HEK293 (cell line): ENCODE measurements at regions not wholly inside any gene's neighbourhood (a gene's known extent, or its start where the extent isn't known, plus 50 kb on each side); places are given as distances from the start of the nearest gene placed in this dataset.

Experiments used
- ATF2 ChIP-seq: fragments of 450-650 bp; formaldehyde crosslinking; IDR thresholded peaks from 2 replicates; pipeline ENCODE4 v1.5.1; 2016; ENCODE audit warnings: missing biosample characterization, missing genetic modification characterization, low read depth
- CTCF ChIP-seq: fragments of 450-650 bp; formaldehyde crosslinking; IDR thresholded peaks from 2 replicates; pipeline ENCODE4 v1.5.1; 2016; ENCODE audit warnings: missing biosample characterization, missing genetic modification characterization
- GLI4 ChIP-seq: fragments of 450-650 bp; formaldehyde crosslinking; IDR thresholded peaks from 2 replicates; pipeline ENCODE4 v1.5.1; 2016; ENCODE audit warnings: missing biosample characterization, missing genetic modification characterization
- TCF7L2 ChIP-seq: IDR thresholded peaks from 2 replicates; pipeline ENCODE4 v1.6.1; 2011; ENCODE audit warnings: low read depth, mild to moderate bottlenecking, inconsistent platforms, low read length, moderate library complexity, borderline replicate concordance
- YY1 ChIP-seq: fragments of 450-650 bp; formaldehyde crosslinking; IDR thresholded peaks from 2 replicates; pipeline ENCODE4 v1.5.1; 2018; ENCODE audit warnings: missing biosample characterization, missing genetic modification characterization
- ZBTB8A ChIP-seq: fragments of 450-650 bp; formaldehyde crosslinking; IDR thresholded peaks from 2 replicates; pipeline ENCODE4 v1.5.1; 2016; ENCODE audit warnings: missing biosample characterization, missing genetic modification characterization
- ZNF10 ChIP-seq: fragments of 450-650 bp; formaldehyde crosslinking; IDR thresholded peaks from 2 replicates; pipeline ENCODE4 v1.5.1; 2017; ENCODE audit warnings: missing biosample characterization, missing genetic modification characterization
- ZNF121 ChIP-seq: fragments of 450-650 bp; formaldehyde crosslinking; IDR thresholded peaks from 2 replicates; pipeline ENCODE4 v1.5.1; 2016; ENCODE audit warnings: missing biosample characterization, missing genetic modification characterization
- ZNF600 ChIP-seq: fragments of 450-650 bp; formaldehyde crosslinking; IDR thresholded peaks from 2 replicates; pipeline ENCODE4 v1.5.1; 2016; ENCODE audit warnings: missing biosample characterization, missing genetic modification characterization
- ZNF626 ChIP-seq: fragments of 450-650 bp; sonication (Bioruptor Pico); formaldehyde crosslinking; IDR thresholded peaks from 2 replicates; pipeline ENCODE4 v1.5.1; 2018; ENCODE audit warnings: missing biosample characterization, missing genetic modification characterization, inconsistent platforms
- ZNF791 ChIP-seq: fragments of 450-650 bp; formaldehyde crosslinking; IDR thresholded peaks from 2 replicates; pipeline ENCODE4 v1.5.1; 2016; ENCODE audit warnings: missing biosample characterization, missing genetic modification characterization

GRCh38 chr20:11607047-11607446 is 310.6 kb upstream of the BTBD3 start:
- no peak for TF ChIP-seq ATF2
- TF ChIP-seq ZNF10 (tag by site-specific recombination): no peak
- no peak for TF ChIP-seq CTCF (tag by site-specific recombination)
- TF ChIP-seq ZNF626 (tag by site-specific recombination): no peak
- no peak for TF ChIP-seq TCF7L2
- TF ChIP-seq ZNF791 (tag by site-specific recombination): no peak
- no peak for TF ChIP-seq ZNF121 (tag by site-specific recombination)
- TF ChIP-seq ZBTB8A (tag by site-specific recombination): no peak
- TF ChIP-seq YY1 (tag by site-specific recombination): no peak
- no peak for TF ChIP-seq ZNF600 (tag by site-specific recombination)
- TF ChIP-seq GLI4: no peak
